H1 (cell line): ENCODE measurements at regions not wholly inside any gene's neighbourhood (a gene's known extent, or its start where the extent isn't known, plus 50 kb on each side); places are given as distances from the start of the nearest gene placed in this dataset.

Experiments
- CTCF ChIA-PET: fragments of 300-600 bp; sonication (Branson Sonifier 250); formaldehyde crosslinking; loops from one replicate; lab custom pipeline; 2021; ENCODE audit not compliant: partially characterized antibody; lab: Charles Lee
- POLR2A ChIA-PET: fragments of 300-600 bp; sonication (Branson Sonifier 250); formaldehyde crosslinking; loops from one replicate; lab custom pipeline; 2021; ENCODE audit warnings: inconsistent platforms; ENCODE audit not compliant: partially characterized antibody; lab: Charles Lee
- DNase-seq, 2 experiments: peaks; one replicate each; pipeline versions ENCODE4 v3.0.0 to v3.0.0-alpha.2; 2010 to 2022; ENCODE audit warnings: low spot score in 2 of 2, low read depth in 1 of 2, mixed read lengths in 1 of 2
- FAIRE-seq: peaks from 2 replicates; lab custom pipeline; 2011; peaks lifted over from hg19 to GRCh38; lab: Jason Lieb, UNC
- H2AFZ ChIP-seq: 2 replicates; pipeline ENCODE4 v1.8.1; 2012; ENCODE audit warnings: low read length, inconsistent platforms
- H2AK5ac ChIP-seq: 2 replicates; pipeline ENCODE4 v1.6.1; 2013; ENCODE audit warnings: low read depth, low read length
- H2BK120ac ChIP-seq: replicated peaks from 2 replicates; pipeline ENCODE3; 2013; ENCODE audit warnings: low read depth, low read length, inconsistent platforms
- H2BK12ac ChIP-seq: 2 replicates; pipeline ENCODE4 v1.6.1; 2013; ENCODE audit warnings: low read depth, low read length
- H2BK15ac ChIP-seq: 2 replicates; pipeline ENCODE4 v1.6.1; 2013; ENCODE audit warnings: low read length
- H2BK20ac ChIP-seq: 2 replicates; pipeline ENCODE4 v1.6.1; 2013; ENCODE audit warnings: low read length
- H2BK5ac ChIP-seq: 2 replicates; pipeline ENCODE4 v1.6.1; 2013; ENCODE audit warnings: low read depth, low read length
- H3K14ac ChIP-seq: 2 replicates; pipeline ENCODE4 v1.6.1; 2013; ENCODE audit warnings: inconsistent platforms; ENCODE audit not compliant: insufficient read length
- H3K18ac ChIP-seq: 2 replicates; pipeline ENCODE4 v1.6.1; 2013; ENCODE audit warnings: low read length; ENCODE audit errors: extremely low read depth
- H3K23ac ChIP-seq: 2 replicates; pipeline ENCODE4 v1.6.1; 2013; ENCODE audit warnings: inconsistent platforms; ENCODE audit not compliant: insufficient read length
- H3K23me2 ChIP-seq: 2 replicates; pipeline ENCODE4 v1.6.1; 2013; ENCODE audit warnings: low read depth, low read length
- H3K27ac ChIP-seq: 2 replicates; pipeline ENCODE4 v1.6.1; 2011; ENCODE audit warnings: low read depth, low read length, inconsistent platforms
- H3K27me3 ChIP-seq, 4 experiments: replicated peaks in 1 of 4; 1 replicate in 1 of 4; 2 replicates in 3 of 4; pipeline versions ENCODE4 v1.6.1 to v1.8.1; 2011 to 2013; ENCODE audit warnings: low read length in 3 of 4, mild to moderate bottlenecking in 3 of 4, inconsistent platforms in 2 of 4, mixed read lengths in 2 of 4, moderate library complexity in 1 of 4; ENCODE audit not compliant: control insufficient read depth in 3 of 4, insufficient read depth in 3 of 4; ENCODE audit errors: extremely low read depth in 1 of 4
- H3K36me3 ChIP-seq, 4 experiments: 2 replicates each; pipeline versions ENCODE4 v1.6.1 to v1.8.1; 2011 to 2013; ENCODE audit warnings: mild to moderate bottlenecking in 4 of 4, low read length in 3 of 4, moderate library complexity in 2 of 4, control low read depth in 1 of 4, inconsistent platforms in 1 of 4; ENCODE audit not compliant: insufficient read depth in 4 of 4, control insufficient read depth in 2 of 4
- H3K4ac ChIP-seq: replicated peaks from 2 replicates; pipeline ENCODE3; 2013; ENCODE audit warnings: low read length, low read depth, mixed read lengths, inconsistent platforms; ENCODE audit not compliant: insufficient read length
- H3K4me1 ChIP-seq, 4 experiments: replicated peaks in 1 of 4; 1 replicate in 1 of 4; 2 replicates in 3 of 4; pipeline versions ENCODE4 v1.6.1 to v1.8.1; 2011 to 2013; ENCODE audit warnings: low read length in 3 of 4, inconsistent platforms in 2 of 4, mixed read lengths in 1 of 4; ENCODE audit not compliant: insufficient read depth in 4 of 4, control insufficient read depth in 3 of 4
- H3K4me2 ChIP-seq, 2 experiments: 2 replicates each; pipeline versions ENCODE4 v1.6.1 to v1.8.1; 2011 to 2013; ENCODE audit warnings: low read depth in 2 of 2, low read length in 2 of 2, control low read depth in 1 of 2, inconsistent platforms in 1 of 2, mild to moderate bottlenecking in 1 of 2; ENCODE audit not compliant: insufficient read depth in 1 of 2
- H3K4me3 ChIP-seq, 4 experiments: fragments of 200-600, 300-600 bp in 1 of 4; sonication (generic), shearing (Covaris generic), sonication (Bioruptor Twin) in 1 of 4; 2 replicates each; pipeline versions ENCODE4 v1.5.1 to v1.8.1; 2011 to 2016; ENCODE audit warnings: low read length in 4 of 4, low read depth in 3 of 4, control low read depth in 2 of 4, inconsistent platforms in 2 of 4, mild to moderate bottlenecking in 2 of 4, mixed read lengths in 1 of 4, moderate library complexity in 1 of 4; ENCODE audit not compliant: insufficient read depth in 2 of 4; ENCODE audit errors: extremely low read depth in 1 of 4
- H3K56ac ChIP-seq: replicated peaks from 2 replicates; pipeline ENCODE3; 2013; ENCODE audit warnings: low read depth, mild to moderate bottlenecking, mixed read lengths, low read length, inconsistent platforms; ENCODE audit not compliant: insufficient read length
- H3K79me1 ChIP-seq: 2 replicates; pipeline ENCODE4 v1.6.1; 2013; ENCODE audit warnings: low read depth, low read length, control low read depth
- H3K79me2 ChIP-seq, 2 experiments: 2 replicates each; pipeline versions ENCODE4 v1.6.1 to v1.8.1; 2012 to 2013; ENCODE audit warnings: low read length in 2 of 2, mild to moderate bottlenecking in 2 of 2, inconsistent platforms in 1 of 2; ENCODE audit not compliant: insufficient read depth in 2 of 2, control insufficient read depth in 1 of 2
- H3K9ac ChIP-seq, 4 experiments: replicated peaks in 1 of 4; 1 replicate in 1 of 4; 2 replicates in 3 of 4; pipeline versions ENCODE4 v1.6.1 to v1.8.1; 2011 to 2013; ENCODE audit warnings: low read depth in 3 of 4, low read length in 3 of 4, control low read depth in 2 of 4, mild to moderate bottlenecking in 2 of 4, moderate library complexity in 2 of 4, inconsistent platforms in 1 of 4; ENCODE audit errors: extremely low read depth in 1 of 4
- H3K9me3 ChIP-seq, 2 experiments: 2 replicates each; pipeline versions ENCODE4 v1.6.1 to v1.8.1; 2012 to 2013; ENCODE audit warnings: mild to moderate bottlenecking in 2 of 2, moderate library complexity in 2 of 2, control low read depth in 1 of 2, inconsistent platforms in 1 of 2, low read depth in 1 of 2, low read length in 1 of 2, mixed read lengths in 1 of 2; ENCODE audit not compliant: insufficient read depth in 2 of 2
- H4K20me1 ChIP-seq, 2 experiments: replicated peaks in 1 of 2; 2 replicates each; pipeline versions ENCODE3 to v1.8.1; 2011 to 2013; ENCODE audit warnings: inconsistent platforms in 2 of 2, low read length in 2 of 2, mild to moderate bottlenecking in 1 of 2; ENCODE audit not compliant: insufficient read depth in 2 of 2, control insufficient read depth in 1 of 2
- H4K5ac ChIP-seq: 2 replicates; pipeline ENCODE4 v1.6.1; 2013; ENCODE audit warnings: low read length, low read depth, mixed read lengths, inconsistent platforms; ENCODE audit not compliant: insufficient read length
- H4K8ac ChIP-seq: 2 replicates; pipeline ENCODE4 v1.8.0; 2013; ENCODE audit warnings: mild to moderate bottlenecking, moderate library complexity, low read length, inconsistent platforms; ENCODE audit not compliant: insufficient read depth; ENCODE audit errors: extremely low read depth
- H4K91ac ChIP-seq: replicated peaks from 2 replicates; pipeline ENCODE3; 2013; ENCODE audit warnings: low read length, mixed read lengths, inconsistent platforms; ENCODE audit not compliant: insufficient read length
- CHD1 ChIP-seq: IDR thresholded peaks from 2 replicates; pipeline ENCODE4 v1.6.1; 2012; ENCODE audit warnings: low read depth, low read length, improper control_type of control experiment
- EP300 ChIP-seq, 2 experiments: IDR thresholded peaks; 1 replicate in 1 of 2; 2 replicates in 1 of 2; pipeline ENCODE4 v1.6.1; 2011 to 2012; ENCODE audit warnings: low read depth in 2 of 2, low read length in 2 of 2, mild to moderate bottlenecking in 2 of 2, borderline replicate concordance in 1 of 2, inconsistent platforms in 1 of 2, moderate library complexity in 1 of 2
- EZH2 ChIP-seq: fragments of 200-600 bp; sonication (generic); IDR thresholded peaks from 2 replicates; pipeline ENCODE4 v1.7.1; 2012; ENCODE audit warnings: low read depth, mild to moderate bottlenecking, moderate library complexity, low read length, inconsistent platforms; ENCODE audit not compliant: severe bottlenecking
- JUN ChIP-seq: IDR thresholded peaks from 2 replicates; pipeline ENCODE4 v1.6.1; 2011; ENCODE audit warnings: low read depth, mild to moderate bottlenecking, improper control_type of control experiment, low read length
- MAFK ChIP-seq: IDR thresholded peaks from 2 replicates; pipeline ENCODE4 v1.6.1; 2012; ENCODE audit warnings: low read depth, mild to moderate bottlenecking, improper control_type of control experiment, low read length
- NANOG ChIP-seq: IDR thresholded peaks from 2 replicates; pipeline ENCODE4 v1.6.1; 2011; ENCODE audit warnings: low read length, low read depth, mild to moderate bottlenecking, inconsistent platforms; ENCODE audit not compliant: insufficient read depth, poor library complexity, severe bottlenecking
- POU5F1 ChIP-seq: IDR thresholded peaks from 2 replicates; pipeline ENCODE4 v1.6.1; 2011; ENCODE audit warnings: low read depth, mild to moderate bottlenecking, low read length, moderate library complexity
- TAF1 ChIP-seq: IDR thresholded peaks from 2 replicates; pipeline ENCODE4 v1.6.1; 2011; ENCODE audit warnings: mild to moderate bottlenecking, low read depth, low read length
- WGBS, 2 experiments: shearing (Covaris generic) in 1 of 2; methylation state at CpG; one replicate each; pipeline versions ENCODE4 v1.1.6 to v1.1.7; 2013 to 2015; ENCODE audit warnings: low lambda C conversion rate in 2 of 2, mixed read lengths in 2 of 2, inconsistent platforms in 1 of 2, low coverage in 1 of 2, missing lambda C conversion rate in 1 of 2; ENCODE audit not compliant: insufficient replicate concordance in 2 of 2, insufficient coverage in 1 of 2, insufficient read length in 1 of 2; ENCODE audit errors: extremely low coverage in 1 of 2, missing lambda C conversion rate in 1 of 2; 5-methylcytosine and 5-hydroxymethylcytosine counted together
- TF ChIP-seq, protein P1 (sequence below), 3 experiments: IDR thresholded peaks; 1 replicate in 2 of 3; 2 replicates in 1 of 3; pipeline versions ENCODE4 v1.5.1 to v1.6.1; 2011; ENCODE audit warnings: low read length in 3 of 3, mild to moderate bottlenecking in 3 of 3, inconsistent platforms in 2 of 3, low read depth in 1 of 3, moderate library complexity in 1 of 3; ENCODE audit not compliant: insufficient read depth in 1 of 3; ENCODE audit errors: control extremely low read depth in 1 of 3
- TF ChIP-seq, protein P2 (sequence below): IDR thresholded peaks from 2 replicates; pipeline ENCODE4 v1.6.1; 2012; ENCODE audit warnings: inconsistent platforms

DNA sequence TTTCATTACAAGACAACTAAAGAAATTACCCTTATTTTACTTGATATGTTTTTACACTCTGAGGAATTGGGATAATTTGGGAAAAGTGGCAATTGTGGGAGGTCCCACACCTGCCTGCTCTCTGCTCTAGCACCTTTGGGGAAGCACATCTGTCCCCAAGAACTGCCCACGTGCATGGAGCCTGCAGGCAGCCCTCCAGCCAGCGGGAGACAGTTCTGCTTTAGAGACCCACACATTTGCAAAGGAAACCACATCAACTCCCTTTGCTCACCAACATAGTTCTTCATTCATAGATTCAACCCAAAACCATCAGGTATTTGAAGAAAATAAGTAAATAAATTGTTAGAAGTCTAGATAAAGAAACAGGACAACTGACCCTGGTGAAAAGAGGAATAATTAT, 239.9 kb upstream of the ID2 start:
- Histone ChIP-seq H4K20me1 (no peaks in the 10 kb centered on the region), H3K4me1 (no peaks in the 10 kb centered on the region; a peak in 2 of 7 replicates), H3K79me2 (no peaks in the 10 kb centered on the region), H3K27ac (no peak overlapping the region), H2BK5ac (no peak overlapping the region), H3K23ac (no peak overlapping the region), H3K14ac (no peak overlapping the region), H4K91ac (no peak overlapping the region), H2BK15ac (no peak overlapping the region), H3K4me2 (no peak overlapping the region), H2AFZ (no peak overlapping the region), H4K5ac (no peak overlapping the region), H3K4ac (no peak overlapping the region), H3K56ac (no peak overlapping the region), H2AK5ac (no peak overlapping the region), H3K9ac (no peak overlapping the region), H2BK120ac (no peak overlapping the region), H3K79me1 (no peaks in the 10 kb centered on the region), H3K9me3 (peaks cover 5 to 6% of the 10 kb centered on the region in 2 experiments; a peak in 1 of 4 replicates), H2BK12ac (no peak overlapping the region), H3K27me3 (no peaks in the 10 kb centered on the region), H3K4me3 (no peak overlapping the region), H4K8ac (no peak overlapping the region), H2BK20ac (no peak overlapping the region), H3K18ac (no peak overlapping the region), H3K36me3 (no peaks in the 10 kb centered on the region), H3K23me2 (no peaks in the 10 kb centered on the region)
- DNase-seq (no peak), FAIRE-seq (no peak)
- POLR2A ChIA-PET = no interaction called here
- 79% methylated on average over 2 of the region's 2 CpGs; no CpG with 5 or more reads in 1 of the 2 experiments for WGBS, 2 experiments
- CTCF ChIA-PET = no interaction called here
- TF ChIP-seq CHD1 (no peak), EZH2 (no peak), TAF1 (no peak), MAFK (no peak), NANOG (no peak), POU5F1 (no peak), JUN (no peak), EP300 (IDR thresholded peaks at IDR 0.05; ENCODE audit: borderline replicate concordance in 1 of 2, low read depth in 2 of 2, low read length in 2 of 2) (no peak)
- TF ChIP-seq, protein P1, sequence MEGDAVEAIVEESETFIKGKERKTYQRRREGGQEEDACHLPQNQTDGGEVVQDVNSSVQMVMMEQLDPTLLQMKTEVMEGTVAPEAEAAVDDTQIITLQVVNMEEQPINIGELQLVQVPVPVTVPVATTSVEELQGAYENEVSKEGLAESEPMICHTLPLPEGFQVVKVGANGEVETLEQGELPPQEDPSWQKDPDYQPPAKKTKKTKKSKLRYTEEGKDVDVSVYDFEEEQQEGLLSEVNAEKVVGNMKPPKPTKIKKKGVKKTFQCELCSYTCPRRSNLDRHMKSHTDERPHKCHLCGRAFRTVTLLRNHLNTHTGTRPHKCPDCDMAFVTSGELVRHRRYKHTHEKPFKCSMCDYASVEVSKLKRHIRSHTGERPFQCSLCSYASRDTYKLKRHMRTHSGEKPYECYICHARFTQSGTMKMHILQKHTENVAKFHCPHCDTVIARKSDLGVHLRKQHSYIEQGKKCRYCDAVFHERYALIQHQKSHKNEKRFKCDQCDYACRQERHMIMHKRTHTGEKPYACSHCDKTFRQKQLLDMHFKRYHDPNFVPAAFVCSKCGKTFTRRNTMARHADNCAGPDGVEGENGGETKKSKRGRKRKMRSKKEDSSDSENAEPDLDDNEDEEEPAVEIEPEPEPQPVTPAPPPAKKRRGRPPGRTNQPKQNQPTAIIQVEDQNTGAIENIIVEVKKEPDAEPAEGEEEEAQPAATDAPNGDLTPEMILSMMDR (IDR thresholded peaks at IDR 0.05; ENCODE audit: control extremely low read depth in 1 of 3, insufficient read depth in 1 of 3, low read depth in 1 of 3, low read length in 3 of 3) = no peak
- TF ChIP-seq, protein P2, sequence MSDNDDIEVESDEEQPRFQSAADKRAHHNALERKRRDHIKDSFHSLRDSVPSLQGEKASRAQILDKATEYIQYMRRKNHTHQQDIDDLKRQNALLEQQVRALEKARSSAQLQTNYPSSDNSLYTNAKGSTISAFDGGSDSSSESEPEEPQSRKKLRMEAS = no peak
